K562 (cell line): ENCODE measurements at regions not wholly inside any gene's neighbourhood (a gene's known extent, or its start where the extent isn't known, plus 50 kb on each side); places are given as distances from the start of the nearest gene placed in this dataset.

Source experiments
- ATAC-seq: fragments of 200-7000 bp; cut with Tn5 transposase; 3 replicates; pipeline ENCODE4 v1.9.1; 2020; ENCODE audit warnings: moderate library complexity
- BruUV-seq: library from RNA; stranded (reverse); fragments of 400-500 nt; replicated peaks from 2 replicates; lab custom pipeline; 2021; lab: Mats Ljungman, UMichigan
- CTCF ChIA-PET: fragments of 300-600 bp; formaldehyde crosslinking; extraction: SDS; loops from one replicate; lab custom pipeline; 2021; ENCODE audit warnings: low intra/inter-chr PET ratio; lab: Yijun Ruan, JAX
- POLR2A ChIA-PET: fragments of 300-600, 350-650 bp; sonication (Branson Sonifier 250); formaldehyde crosslinking; extraction: SDS; loops from one replicate; lab custom pipeline; 2021; ENCODE audit warnings: antibody characterized with exemption, inconsistent platforms; lab: Yijun Ruan, JAX
- DNase-seq, 4 experiments: peaks; one replicate each; pipeline versions ENCODE4 v3.0.0 to v3.0.0-alpha.2; 2011 to 2018; ENCODE audit warnings: low spot score in 3 of 4, mixed read lengths in 3 of 4; ENCODE audit errors: extremely low read depth in 1 of 4
- FAIRE-seq: peaks from 2 replicates; lab custom pipeline; 2011; peaks lifted over from hg19 to GRCh38; lab: Jason Lieb, UNC
- H2AFZ ChIP-seq: 2 replicates; pipeline ENCODE4 v1.6.0; 2011; ENCODE audit warnings: low read depth, low read length, control low read depth, inconsistent platforms
- H3K27ac ChIP-seq: fragments of 200-600 bp; 3 replicates; pipeline ENCODE4 v1.8.0; 2011; ENCODE audit warnings: low read depth, mild to moderate bottlenecking, control low read depth, inconsistent platforms, low read length, moderate library complexity, mixed read lengths; ENCODE audit errors: extremely low read depth
- H3K27me3 ChIP-seq, 2 experiments: fragments of 300-600 bp in 1 of 2; 2 replicates in 1 of 2; 3 replicates in 1 of 2; pipeline versions ENCODE4 v1.6.0 to v1.8.0; 2011; ENCODE audit warnings: inconsistent platforms in 2 of 2, low read length in 2 of 2, mild to moderate bottlenecking in 1 of 2, mixed read lengths in 1 of 2, moderate library complexity in 1 of 2; ENCODE audit not compliant: control insufficient read depth in 2 of 2, insufficient read depth in 2 of 2
- H3K36me3 ChIP-seq: fragments of 300-600 bp; 3 replicates; pipeline ENCODE4 v1.8.0; 2011; ENCODE audit warnings: mild to moderate bottlenecking, low read length, inconsistent platforms; ENCODE audit not compliant: control insufficient read depth, insufficient read depth
- H3K4me1 ChIP-seq, 2 experiments: fragments of 200-600 bp in 1 of 2; replicated peaks in 1 of 2; 2 replicates in 1 of 2; 3 replicates in 1 of 2; pipeline versions ENCODE4 v1.5.1 to v1.8.0; 2011; ENCODE audit warnings: inconsistent platforms in 2 of 2, low read length in 2 of 2, mild to moderate bottlenecking in 1 of 2, mixed read lengths in 1 of 2, moderate library complexity in 1 of 2; ENCODE audit not compliant: control insufficient read depth in 2 of 2, insufficient read depth in 2 of 2
- H3K4me2 ChIP-seq: 2 replicates; pipeline ENCODE4 v1.6.1; 2011; ENCODE audit warnings: low read length, control low read depth, inconsistent platforms, mixed read lengths; ENCODE audit not compliant: insufficient read depth
- H3K4me3 ChIP-seq: fragments of 200-600 bp; sonication (generic), shearing (Covaris generic); 2 replicates; pipeline ENCODE4 v1.5.1; 2016; ENCODE audit warnings: control low read depth, inconsistent platforms
- H3K79me2 ChIP-seq: fragments of 200-600 bp; 3 replicates; pipeline ENCODE4 v1.8.0; 2011; ENCODE audit warnings: low read length, inconsistent platforms; ENCODE audit not compliant: control insufficient read depth, insufficient read depth
- H3K9ac ChIP-seq, 2 experiments: 2 replicates each; pipeline versions ENCODE4 v1.6.0 to v1.6.1; 2011; ENCODE audit warnings: low read depth in 2 of 2, low read length in 2 of 2, control low read depth in 1 of 2, inconsistent platforms in 1 of 2, mild to moderate bottlenecking in 1 of 2, mixed read lengths in 1 of 2; ENCODE audit not compliant: insufficient read depth in 1 of 2
- H3K9me1 ChIP-seq: one replicate; pipeline ENCODE4 v1.6.0; 2011; ENCODE audit warnings: inconsistent platforms, mild to moderate bottlenecking, low read length, moderate library complexity; ENCODE audit not compliant: control insufficient read depth, insufficient read depth
- H3K9me3 ChIP-seq: replicated peaks from 2 replicates; pipeline ENCODE4 v1.5.1; 2011; ENCODE audit warnings: low read depth, low read length, inconsistent platforms; ENCODE audit not compliant: control insufficient read depth, insufficient read depth
- H4K20me1 ChIP-seq: replicated peaks from 2 replicates; pipeline ENCODE4 v1.6.1; 2011; ENCODE audit warnings: low read length, inconsistent platforms, mixed read lengths; ENCODE audit not compliant: control insufficient read depth, insufficient read depth
- BCL6 ChIP-seq: fragments of 250-450 bp; sonication (Bioruptor Pico); IDR thresholded peaks from 2 replicates; pipeline ENCODE4 v1.4.0; 2020
- CBFB ChIP-seq: sonication (generic); formaldehyde crosslinking; IDR thresholded peaks from 2 replicates; pipeline ENCODE4 v1.4.0; 2020; ENCODE audit warnings: mild to moderate bottlenecking, missing genetic modification reagents
- FOS ChIP-seq: IDR thresholded peaks from 3 replicates; pipeline ENCODE4 v1.6.1; 2011; ENCODE audit not compliant: insufficient read length; ENCODE audit errors: extremely low read depth
- FOXP1 ChIP-seq: sonication (generic); formaldehyde crosslinking; IDR thresholded peaks from 2 replicates; pipeline ENCODE4 v1.8.0; 2022; ENCODE audit warnings: mild to moderate bottlenecking, missing genetic modification reagents
- GABPA ChIP-seq: fragments of 200-800 bp; sonication (Bioruptor generic); conservative IDR thresholded peaks from 2 replicates; pipeline ENCODE4 v1.6.1; 2016; ENCODE audit warnings: low read depth, missing genetic modification characterization, missing compliant biosample characterization
- HDGF ChIP-seq: fragments of 450-650 bp; IDR thresholded peaks from 2 replicates; pipeline ENCODE4 v1.6.1; 2016
- HMG20A ChIP-seq: fragments of 450-650 bp; formaldehyde crosslinking; conservative IDR thresholded peaks from 2 replicates; pipeline ENCODE4 v1.4.0; 2020; ENCODE audit warnings: mild to moderate bottlenecking, mixed read lengths
- MCM2 ChIP-seq: fragments of 450-650 bp; IDR thresholded peaks from 2 replicates; pipeline ENCODE4 v1.6.1; 2017; ENCODE audit warnings: low read depth, mild to moderate bottlenecking
- MEF2A ChIP-seq: IDR thresholded peaks from 2 replicates; pipeline ENCODE4 v1.6.1; 2011; ENCODE audit warnings: low read depth, mild to moderate bottlenecking, low read length, moderate library complexity; ENCODE audit not compliant: control insufficient read depth
- NR1H2 ChIP-seq: sonication (generic); formaldehyde crosslinking; IDR thresholded peaks from 2 replicates; pipeline ENCODE4 v1.4.0; 2020; ENCODE audit warnings: mild to moderate bottlenecking, missing genetic modification reagents
- NR3C1 ChIP-seq: sonication (generic); formaldehyde crosslinking; IDR thresholded peaks from 2 replicates; pipeline ENCODE4 v1.8.1; 2022; ENCODE audit warnings: missing genetic modification reagents
- TEAD2 ChIP-seq: fragments of 450-650 bp; IDR thresholded peaks from 2 replicates; pipeline ENCODE4 v1.6.1; 2016; ENCODE audit warnings: missing genetic modification characterization, control low read depth, missing compliant biosample characterization
- ZNF217 ChIP-seq: sonication (generic); formaldehyde crosslinking; IDR thresholded peaks from 2 replicates; pipeline ENCODE4 v1.8.0; 2022; ENCODE audit warnings: mild to moderate bottlenecking, missing genetic modification reagents
- ZNF282 ChIP-seq: sonication (generic); formaldehyde crosslinking; IDR thresholded peaks from 2 replicates; pipeline ENCODE4 v1.8.1; 2023; ENCODE audit warnings: missing genetic modification reagents
- ZNF444 ChIP-seq: fragments of 250-450 bp; sonication (Bioruptor Pico); IDR thresholded peaks from 2 replicates; pipeline ENCODE4 v1.4.0; 2020; ENCODE audit warnings: mild to moderate bottlenecking, moderate library complexity
- ZNF584 ChIP-seq: fragments of 200-800 bp; sonication (Bioruptor generic); IDR thresholded peaks from 2 replicates; pipeline ENCODE4 v1.6.1; 2016; ENCODE audit warnings: low read depth, mild to moderate bottlenecking, missing genetic modification characterization, missing compliant biosample characterization
- ZNF589 ChIP-seq: fragments of 200-800 bp; sonication (Bioruptor generic); IDR thresholded peaks from 2 replicates; pipeline ENCODE4 v1.6.1; 2016; ENCODE audit warnings: low read depth, missing genetic modification characterization, missing compliant biosample characterization
- WGBS: fragments of 100-300 bp; shearing (Covaris generic); methylation state at CpG from one replicate; pipeline ENCODE4 v1.1.6; 2016; ENCODE audit warnings: low coverage, mixed read lengths; ENCODE audit not compliant: insufficient coverage; ENCODE audit errors: missing lambda C conversion rate; 5-methylcytosine and 5-hydroxymethylcytosine counted together
- in situ Hi-C: fragments of 300-500 bp; cut with MboI; formaldehyde crosslinking; loops from 4 replicates; pipeline ENCODE4 v1.15.0; 2018; ENCODE audit warnings: inconsistent platforms, mixed read lengths
- intact Hi-C: fragments of 100-400 bp; cut with micrococcal nuclease; formaldehyde crosslinking; loops from 2 replicates; pipeline ENCODE4 v1.14.2; 2022
- TF ChIP-seq, protein P1 (sequence below): fragments of 250-450 bp; sonication (Bioruptor Pico); IDR thresholded peaks from 2 replicates; pipeline ENCODE4 v1.8.0; 2022; ENCODE audit warnings: inconsistent platforms
- TF ChIP-seq, protein P2 (sequence below): sonication (generic); formaldehyde crosslinking; IDR thresholded peaks from 2 replicates; pipeline ENCODE4 v1.8.1; 2022; ENCODE audit warnings: missing genetic modification reagents
- TF ChIP-seq, protein P3 (sequence below): fragments of 450-650 bp; conservative IDR thresholded peaks from 2 replicates; pipeline ENCODE4 v1.6.1; 2016; ENCODE audit warnings: missing genetic modification characterization, low read depth, mild to moderate bottlenecking, missing compliant biosample characterization, moderate library complexity

DNA sequence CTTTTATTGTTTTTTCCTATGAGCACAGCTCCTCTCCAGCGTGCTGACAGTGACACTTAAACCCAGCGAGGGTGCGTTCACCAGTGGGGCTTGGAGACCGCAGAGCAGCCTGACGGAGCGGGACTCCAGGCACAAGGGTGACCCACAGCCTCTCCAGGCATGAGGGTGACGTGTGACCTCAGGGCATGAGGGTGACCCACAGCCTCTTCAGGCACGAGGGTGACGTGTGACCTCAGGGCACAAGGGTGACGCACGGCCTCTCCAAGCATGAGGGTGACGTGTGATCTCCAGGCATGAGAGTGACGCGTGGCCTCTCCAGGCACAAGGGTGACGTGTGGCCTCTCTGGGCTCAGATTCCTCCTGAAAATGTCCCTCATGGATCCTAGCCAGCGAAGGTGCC, 164.3 kb upstream of the TCERG1L start (continued):
- no peak for TF ChIP-seq HDGF
- no peak for TF ChIP-seq ZNF217 (CRISPR knock-in tag)
- no peak for TF ChIP-seq NR1H2 (CRISPR knock-in tag)
- TF ChIP-seq ZNF282 (CRISPR knock-in tag): no peak
- TF ChIP-seq, protein P1, sequence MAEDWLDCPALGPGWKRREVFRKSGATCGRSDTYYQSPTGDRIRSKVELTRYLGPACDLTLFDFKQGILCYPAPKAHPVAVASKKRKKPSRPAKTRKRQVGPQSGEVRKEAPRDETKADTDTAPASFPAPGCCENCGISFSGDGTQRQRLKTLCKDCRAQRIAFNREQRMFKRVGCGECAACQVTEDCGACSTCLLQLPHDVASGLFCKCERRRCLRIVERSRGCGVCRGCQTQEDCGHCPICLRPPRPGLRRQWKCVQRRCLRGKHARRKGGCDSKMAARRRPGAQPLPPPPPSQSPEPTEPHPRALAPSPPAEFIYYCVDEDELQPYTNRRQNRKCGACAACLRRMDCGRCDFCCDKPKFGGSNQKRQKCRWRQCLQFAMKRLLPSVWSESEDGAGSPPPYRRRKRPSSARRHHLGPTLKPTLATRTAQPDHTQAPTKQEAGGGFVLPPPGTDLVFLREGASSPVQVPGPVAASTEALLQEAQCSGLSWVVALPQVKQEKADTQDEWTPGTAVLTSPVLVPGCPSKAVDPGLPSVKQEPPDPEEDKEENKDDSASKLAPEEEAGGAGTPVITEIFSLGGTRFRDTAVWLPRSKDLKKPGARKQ (CRISPR knock-in tag): no peak
- TF ChIP-seq TEAD2 (tag): no peak
- TF ChIP-seq FOS: no peak

DNA sequence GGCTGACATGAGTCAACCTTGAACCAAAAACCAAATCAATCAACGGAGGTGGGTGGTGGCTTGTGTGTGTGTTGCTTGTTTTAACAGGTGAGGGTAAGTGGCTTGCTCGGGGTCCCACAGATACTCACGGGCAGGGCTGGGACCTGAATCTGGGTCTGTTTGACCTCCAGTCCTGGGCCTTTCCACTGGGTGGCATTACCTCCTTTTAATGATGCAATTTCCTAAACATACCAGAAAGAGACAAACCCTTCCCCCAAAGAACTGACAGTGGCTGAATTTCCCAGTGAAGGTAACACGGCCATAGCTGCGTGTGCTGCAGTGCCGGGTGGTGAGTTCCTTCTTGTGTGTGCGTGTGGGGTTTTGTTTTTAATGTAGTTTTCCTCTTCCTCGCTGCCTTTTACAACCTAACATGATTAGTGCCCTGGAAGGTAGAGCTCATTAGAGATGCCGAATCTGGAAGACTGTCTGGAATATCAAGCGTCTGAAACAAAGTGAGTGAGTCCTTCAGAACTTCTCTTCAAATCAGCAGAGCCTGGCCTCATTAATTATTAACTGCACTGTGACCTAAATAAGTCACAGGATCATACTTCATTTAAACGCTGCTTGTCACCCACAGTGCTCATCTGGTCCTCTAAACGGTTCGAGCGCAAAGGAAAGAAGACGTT, 166.1 kb upstream of the TCERG1L start:
- in situ Hi-C loops (no loop called here), intact Hi-C loops (no loop called here)
- FAIRE-seq (no peak), ATAC-seq (peak; percentile 67), DNase-seq (no peak)
- no peak overlapping the region for H3K27ac ChIP-seq
- no peaks in the 10 kb centered on the region for H3K79me2 ChIP-seq
- H3K9me1 ChIP-seq: no peaks in the 10 kb centered on the region
- H3K9ac ChIP-seq: no peak overlapping the region
- no peak overlapping the region for H2AFZ ChIP-seq
- 0% methylated on average over 9 of the region's 15 CpGs for WGBS
- H3K4me3 ChIP-seq: no peak overlapping the region
- H3K9me3 ChIP-seq: no peaks in the 10 kb centered on the region
- H4K20me1 ChIP-seq: no peaks in the 10 kb centered on the region
- BruUV-seq: no TSS peak
- H3K27me3 ChIP-seq: no peaks in the 10 kb centered on the region; a peak in 1 of 5 replicates
- no peaks in the 10 kb centered on the region for H3K36me3 ChIP-seq
- no peaks in the 10 kb centered on the region for H3K4me1 ChIP-seq
- ChIA-PET POLR2A (no interaction called here), CTCF (no interaction called here)
- no peak overlapping the region for H3K4me2 ChIP-seq
- TF ChIP-seq NR3C1 (CRISPR knock-in tag) (no peak), ZNF444 (CRISPR knock-in tag) (no peak), HMG20A (no peak), FOXP1 (no peak), CBFB (CRISPR knock-in tag) (no peak), ZNF584 (CRISPR knock-in tag) (0 out of 2 replicates have a peak, but pooled peaks have one; percentile 60), ZNF589 (CRISPR knock-in tag) (peak; percentile 60; the same call in 1 of the 2 replicates), MCM2 (no peak), GABPA (tag) (no peak), BCL6 (no peak), MEF2A (no peak)
- TF ChIP-seq, protein P2, sequence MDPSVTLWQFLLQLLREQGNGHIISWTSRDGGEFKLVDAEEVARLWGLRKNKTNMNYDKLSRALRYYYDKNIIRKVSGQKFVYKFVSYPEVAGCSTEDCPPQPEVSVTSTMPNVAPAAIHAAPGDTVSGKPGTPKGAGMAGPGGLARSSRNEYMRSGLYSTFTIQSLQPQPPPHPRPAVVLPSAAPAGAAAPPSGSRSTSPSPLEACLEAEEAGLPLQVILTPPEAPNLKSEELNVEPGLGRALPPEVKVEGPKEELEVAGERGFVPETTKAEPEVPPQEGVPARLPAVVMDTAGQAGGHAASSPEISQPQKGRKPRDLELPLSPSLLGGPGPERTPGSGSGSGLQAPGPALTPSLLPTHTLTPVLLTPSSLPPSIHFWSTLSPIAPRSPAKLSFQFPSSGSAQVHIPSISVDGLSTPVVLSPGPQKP (CRISPR knock-in tag): no peak
- TF ChIP-seq, protein P3, sequence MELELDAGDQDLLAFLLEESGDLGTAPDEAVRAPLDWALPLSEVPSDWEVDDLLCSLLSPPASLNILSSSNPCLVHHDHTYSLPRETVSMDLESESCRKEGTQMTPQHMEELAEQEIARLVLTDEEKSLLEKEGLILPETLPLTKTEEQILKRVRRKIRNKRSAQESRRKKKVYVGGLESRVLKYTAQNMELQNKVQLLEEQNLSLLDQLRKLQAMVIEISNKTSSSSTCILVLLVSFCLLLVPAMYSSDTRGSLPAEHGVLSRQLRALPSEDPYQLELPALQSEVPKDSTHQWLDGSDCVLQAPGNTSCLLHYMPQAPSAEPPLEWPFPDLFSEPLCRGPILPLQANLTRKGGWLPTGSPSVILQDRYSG (tag): no peak
